ENCODE measurements at regions not wholly inside any gene's neighbourhood (a gene's known extent, or its start where the extent isn't known, plus 50 kb on each side); places are given as distances from the start of the nearest gene placed in this dataset.

DNA sequence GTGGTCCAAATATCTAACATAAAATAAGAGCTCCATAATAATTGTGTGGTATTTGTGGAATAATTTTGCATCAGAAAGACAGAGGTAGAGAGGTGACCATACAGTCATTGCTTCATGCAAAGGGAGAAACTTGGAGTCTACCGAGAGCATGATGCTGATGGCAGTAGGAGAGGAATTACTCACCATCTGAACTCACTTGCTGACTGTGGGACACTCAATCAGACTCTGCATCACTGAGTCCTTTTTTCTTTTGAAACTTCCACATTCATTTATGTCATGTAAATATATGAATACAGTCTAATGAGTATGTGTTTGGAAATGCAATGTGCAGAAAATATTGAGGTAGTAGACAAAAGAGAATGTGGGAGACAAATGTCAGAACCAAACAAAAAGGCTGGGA is 933.8 kb downstream of the REEP3 start:
- Histone ChIP-seq H3K27me3 (replicated peaks) (no peaks in the 10 kb centered on the region), H3K36me3 (replicated peaks) (no peaks in the 10 kb centered on the region), H3K4me3 (ENCODE audit: low read depth, low read length) (no peak overlapping the region), H3K27ac (no peak overlapping the region)
- DNase-seq = no peak
- no peak for TF ChIP-seq CTCF (IDR thresholded peaks at IDR 0.05; ENCODE audit: low read depth, low read length, missing control alignments)
- in situ Hi-C loops (cut with HindIII; ENCODE audit: low pct_ligation_motif_present, low sequenced_read_pairs) = no loop called here

GRCh38 chr10:64458306-64458705 is 937.1 kb downstream of the REEP3 start:
- Histone ChIP-seq H3K36me3 (replicated peaks) (no peaks in the 10 kb centered on the region), H3K27me3 (replicated peaks) (no peaks in the 10 kb centered on the region), H3K27ac (no peak overlapping the region), H3K4me3 (ENCODE audit: low read depth, low read length) (no peak overlapping the region)
- in situ Hi-C loops (cut with HindIII; ENCODE audit: low pct_ligation_motif_present, low sequenced_read_pairs) = no loop called here
- no peak for DNase-seq
- no peak for TF ChIP-seq CTCF (IDR thresholded peaks at IDR 0.05; ENCODE audit: low read depth, low read length, missing control alignments)

GRCh38 chr10:64463406-64463805 is 942.2 kb downstream of the REEP3 start:
- no peak for TF ChIP-seq CTCF (IDR thresholded peaks at IDR 0.05; ENCODE audit: low read depth, low read length, missing control alignments)
- H3K27me3 ChIP-seq (replicated peaks) = no peaks in the 10 kb centered on the region
- no peak for DNase-seq
- in situ Hi-C loops (cut with HindIII; ENCODE audit: low pct_ligation_motif_present, low sequenced_read_pairs) = no loop called here
- no peak overlapping the region for H3K4me3 ChIP-seq (ENCODE audit: low read depth, low read length)
- no peak overlapping the region for H3K27ac ChIP-seq
- H3K36me3 ChIP-seq (replicated peaks) = no peaks in the 10 kb centered on the region

- DNase-seq = no peak
- H3K27me3 ChIP-seq (replicated peaks) = no peaks in the 10 kb centered on the region
- no peaks in the 10 kb centered on the region for H3K36me3 ChIP-seq (replicated peaks)
- no peak overlapping the region for H3K27ac ChIP-seq
- no peak for TF ChIP-seq CTCF (IDR thresholded peaks at IDR 0.05; ENCODE audit: low read depth, low read length, missing control alignments)
- H3K4me3 ChIP-seq (ENCODE audit: low read depth, low read length) = no peak overlapping the region
- in situ Hi-C loops (cut with HindIII; ENCODE audit: low pct_ligation_motif_present, low sequenced_read_pairs) = no loop called here
These were observed 944.5 kb downstream of the REEP3 start for GRCh38 chr10:64465653-64466052.

DNA sequence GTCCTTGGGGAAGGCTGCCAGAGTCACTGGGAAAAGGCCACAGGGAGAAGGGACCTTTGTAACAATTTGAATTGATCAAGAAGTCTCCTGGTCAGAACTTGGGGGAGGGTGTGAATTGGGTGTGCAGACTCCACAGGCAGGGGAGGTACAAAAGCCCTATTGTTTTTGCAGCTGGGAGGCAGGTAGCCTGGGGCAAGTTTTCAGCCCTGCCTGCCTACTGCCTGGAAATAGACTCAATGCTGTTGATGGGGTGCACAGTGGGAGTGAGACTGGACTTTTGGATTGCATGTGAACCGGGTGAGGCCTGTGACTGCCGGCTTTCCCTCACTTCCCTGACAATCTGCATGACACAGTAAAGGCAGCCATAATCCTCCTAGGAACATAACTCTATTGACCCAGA is 947.0 kb downstream of the REEP3 start:
- in situ Hi-C loops (cut with HindIII; ENCODE audit: low pct_ligation_motif_present, low sequenced_read_pairs) = no loop called here
- Histone ChIP-seq H3K36me3 (replicated peaks) (no peaks in the 10 kb centered on the region), H3K27me3 (replicated peaks) (no peaks in the 10 kb centered on the region), H3K4me3 (ENCODE audit: low read depth, low read length) (no peak overlapping the region), H3K27ac (no peak overlapping the region)
- no peak for TF ChIP-seq CTCF (IDR thresholded peaks at IDR 0.05; ENCODE audit: low read depth, low read length, missing control alignments)
- no peak for DNase-seq

- H3K27ac ChIP-seq = no peak overlapping the region
- DNase-seq = no peak
- no peaks in the 10 kb centered on the region for H3K27me3 ChIP-seq (replicated peaks)
- no peak for TF ChIP-seq CTCF (IDR thresholded peaks at IDR 0.05; ENCODE audit: low read depth, low read length, missing control alignments)
- no peaks in the 10 kb centered on the region for H3K36me3 ChIP-seq (replicated peaks)
- no peak overlapping the region for H3K4me3 ChIP-seq (ENCODE audit: low read depth, low read length)
- in situ Hi-C loops (cut with HindIII; ENCODE audit: low pct_ligation_motif_present, low sequenced_read_pairs) = no loop called here
These were observed 955.3 kb downstream of the REEP3 start for GRCh38 chr10:64476506-64476905.
